IMR-90 (cell line): ENCODE measurements at regions not wholly inside any gene's neighbourhood (a gene's known extent, or its start where the extent isn't known, plus 50 kb on each side); places are given as distances from the start of the nearest gene placed in this dataset.

ENCODE experiments used
- ATAC-seq: fragments of 200-7000 bp; cut with Tn5 transposase; 2 replicates; pipeline ENCODE4 v1.9.1; 2020; ENCODE audit warnings: low read depth, mild to moderate bottlenecking, moderate library complexity
- BruUV-seq: library from RNA; stranded (reverse); fragments of 400-500 nt; replicated peaks from 2 replicates; lab custom pipeline; 2021; lab: Mats Ljungman, UMichigan
- CTCF ChIA-PET: fragments of 300-600 bp; formaldehyde crosslinking; extraction: SDS; loops from one replicate; lab custom pipeline; 2021; ENCODE audit warnings: antibody characterized with exemption; lab: Yijun Ruan, JAX
- POLR2A ChIA-PET: fragments of 300-600 bp; sonication (Branson Sonifier 250); formaldehyde crosslinking; loops from one replicate; lab custom pipeline; 2022; ENCODE audit warnings: antibody characterized with exemption; ENCODE audit not compliant: unreplicated experiment; lab: Charles Lee
- DNase-seq: peaks from one replicate; pipeline ENCODE4 v3.0.0; 2013
- H2AFZ ChIP-seq: replicated peaks from 2 replicates; pipeline ENCODE3; 2013; ENCODE audit warnings: low read length, mild to moderate bottlenecking; ENCODE audit not compliant: poor library complexity
- H2AK5ac ChIP-seq: 2 replicates; pipeline ENCODE4 v1.6.1; 2013; ENCODE audit warnings: low read depth, low read length, inconsistent platforms
- H2AK9ac ChIP-seq: replicated peaks from 2 replicates; pipeline ENCODE3; 2013; ENCODE audit warnings: mild to moderate bottlenecking, low read depth, low read length, moderate library complexity; ENCODE audit not compliant: poor library complexity
- H2BK120ac ChIP-seq: 2 replicates; pipeline ENCODE4 v1.6.1; 2013; ENCODE audit warnings: low read depth, low read length, inconsistent platforms
- H2BK15ac ChIP-seq: 3 replicates; pipeline ENCODE4 v1.6.1; 2013; ENCODE audit warnings: low read depth, low read length, inconsistent platforms
- H2BK20ac ChIP-seq: 2 replicates; pipeline ENCODE4 v1.6.1; 2013; ENCODE audit warnings: low read depth, mild to moderate bottlenecking, inconsistent platforms, low read length, moderate library complexity
- H2BK5ac ChIP-seq: 2 replicates; pipeline ENCODE4 v1.6.1; 2013; ENCODE audit warnings: mild to moderate bottlenecking, low read depth, low read length, inconsistent platforms; ENCODE audit not compliant: poor library complexity, severe bottlenecking
- H3K14ac ChIP-seq: replicated peaks from 2 replicates; pipeline ENCODE4 v1.6.1; 2013; ENCODE audit warnings: low read depth, low read length, inconsistent platforms
- H3K18ac ChIP-seq: 2 replicates; pipeline ENCODE4 v1.6.1; 2013; ENCODE audit warnings: low read depth, low read length, control low read depth
- H3K23ac ChIP-seq: 2 replicates; pipeline ENCODE4 v1.6.1; 2013; ENCODE audit warnings: low read depth, low read length, inconsistent platforms
- H3K27ac ChIP-seq: 2 replicates; pipeline ENCODE4 v1.5.1; 2013; ENCODE audit warnings: mild to moderate bottlenecking, control low read depth, low read length; ENCODE audit not compliant: insufficient read depth
- H3K27me3 ChIP-seq: 2 replicates; pipeline ENCODE4 v1.6.1; 2013; ENCODE audit warnings: low read length; ENCODE audit not compliant: control insufficient read depth, insufficient read depth
- H3K36me3 ChIP-seq: 2 replicates; pipeline ENCODE4 v1.6.1; 2013; ENCODE audit warnings: low read length, mixed read lengths; ENCODE audit not compliant: control insufficient read depth, insufficient read depth
- H3K4ac ChIP-seq: 2 replicates; pipeline ENCODE4 v1.6.1; 2013; ENCODE audit warnings: low read depth, low read length, inconsistent platforms
- H3K4me1 ChIP-seq: 2 replicates; pipeline ENCODE4 v1.6.1; 2013; ENCODE audit warnings: low read length, mixed read lengths; ENCODE audit not compliant: control insufficient read depth, insufficient read depth
- H3K4me2 ChIP-seq: 2 replicates; pipeline ENCODE4 v1.6.1; 2013; ENCODE audit warnings: low read depth, mild to moderate bottlenecking, control low read depth, low read length, moderate library complexity
- H3K4me3 ChIP-seq: 2 replicates; pipeline ENCODE4 v1.5.1; 2013; ENCODE audit warnings: low read depth, mild to moderate bottlenecking, control low read depth, low read length, moderate library complexity; ENCODE audit not compliant: insufficient read depth
- H3K56ac ChIP-seq: 2 replicates; pipeline ENCODE4 v1.6.1; 2013; ENCODE audit warnings: low read length, inconsistent platforms; ENCODE audit not compliant: insufficient read depth; ENCODE audit errors: extremely low read depth
- H3K79me1 ChIP-seq, 2 experiments: 2 replicates each; pipeline ENCODE4 v1.6.1; 2013; ENCODE audit warnings: low read length in 2 of 2, inconsistent platforms in 1 of 2, low read depth in 1 of 2
- H3K9ac ChIP-seq: 2 replicates; pipeline ENCODE4 v1.6.1; 2013; ENCODE audit warnings: low read depth, low read length, control low read depth
- H3K9me1 ChIP-seq: 2 replicates; pipeline ENCODE4 v1.6.1; 2013; ENCODE audit warnings: low read length, inconsistent platforms; ENCODE audit not compliant: insufficient read depth
- H3K9me3 ChIP-seq: 2 replicates; pipeline ENCODE4 v1.6.1; 2013; ENCODE audit warnings: low read length; ENCODE audit not compliant: control insufficient read depth, insufficient read depth
- H4K20me1 ChIP-seq: 2 replicates; pipeline ENCODE4 v1.6.1; 2013; ENCODE audit warnings: low read length, inconsistent platforms; ENCODE audit not compliant: insufficient read depth
- H4K5ac ChIP-seq: 2 replicates; pipeline ENCODE4 v1.6.1; 2013; ENCODE audit warnings: mild to moderate bottlenecking, low read depth, low read length, control low read depth
- H4K8ac ChIP-seq, 2 experiments: 2 replicates each; pipeline ENCODE4 v1.6.1; 2013; ENCODE audit warnings: low read depth in 2 of 2, low read length in 2 of 2, control low read depth in 1 of 2, inconsistent platforms in 1 of 2
- H4K91ac ChIP-seq: 2 replicates; pipeline ENCODE4 v1.6.1; 2013; ENCODE audit warnings: low read depth, low read length, inconsistent platforms; ENCODE audit not compliant: insufficient read depth
- BHLHE40 ChIP-seq: fragments of 150-350 bp; IDR thresholded peaks from 2 replicates; pipeline ENCODE4 v1.6.1; 2016; ENCODE audit warnings: mild to moderate bottlenecking, low read depth, low read length
- CEBPB ChIP-seq: IDR thresholded peaks from 2 replicates; pipeline ENCODE4 v1.6.1; 2012; ENCODE audit warnings: low read depth, low read length, improper control_type of control experiment
- CHD1 ChIP-seq: IDR thresholded peaks from 2 replicates; pipeline ENCODE4 v1.6.1; 2012; ENCODE audit warnings: low read depth, low read length, improper control_type of control experiment
- FOS ChIP-seq: fragments of 150-350 bp; IDR thresholded peaks from 2 replicates; pipeline ENCODE4 v1.6.1; 2016; ENCODE audit warnings: low read depth, low read length
- MAFK ChIP-seq: IDR thresholded peaks from 2 replicates; pipeline ENCODE4 v1.6.1; 2012; ENCODE audit warnings: low read depth, low read length, improper control_type of control experiment
- MAZ ChIP-seq: IDR thresholded peaks from 2 replicates; pipeline ENCODE4 v1.6.1; 2012; ENCODE audit warnings: low read depth, mild to moderate bottlenecking, low read length, improper control_type of control experiment, moderate library complexity, borderline replicate concordance
- MXI1 ChIP-seq: IDR thresholded peaks from 2 replicates; pipeline ENCODE4 v1.6.1; 2012; ENCODE audit warnings: low read depth, mild to moderate bottlenecking, low read length, moderate library complexity, borderline replicate concordance
- NFE2L2 ChIP-seq: fragments of 150-350 bp; IDR thresholded peaks from 2 replicates; pipeline ENCODE4 v1.6.1; 2016; ENCODE audit warnings: low read depth, mild to moderate bottlenecking, low read length
- POLR2A ChIP-seq: IDR thresholded peaks from 2 replicates; pipeline ENCODE4 v1.6.1; 2012; ENCODE audit warnings: mild to moderate bottlenecking, low read depth, low read length
- RAD21 ChIP-seq: IDR thresholded peaks from 2 replicates; pipeline ENCODE4 v1.6.1; 2012; ENCODE audit warnings: low read length, improper control_type of control experiment
- RCOR1 ChIP-seq: IDR thresholded peaks from 2 replicates; pipeline ENCODE4 v1.6.1; 2012; ENCODE audit warnings: mild to moderate bottlenecking, low read length, improper control_type of control experiment; ENCODE audit not compliant: insufficient replicate concordance
- RFX5 ChIP-seq: IDR thresholded peaks from 2 replicates; pipeline ENCODE4 v1.8.0; 2012; ENCODE audit warnings: low read depth, mild to moderate bottlenecking, low read length, moderate library complexity
- SMC3 ChIP-seq: fragments of 150-350 bp; IDR thresholded peaks from 2 replicates; pipeline ENCODE4 v1.6.1; 2016; ENCODE audit warnings: low read depth, mild to moderate bottlenecking, antibody characterized with exemption, low read length, moderate library complexity
- WGBS, 2 experiments: methylation state at CpG; one replicate each; pipeline versions ENCODE4 v1.1.5 to v1.1.7; 2013; ENCODE audit warnings: missing lambda C conversion rate in 2 of 2; ENCODE audit not compliant: insufficient read length in 1 of 2; ENCODE audit errors: extremely low coverage in 2 of 2; 5-methylcytosine and 5-hydroxymethylcytosine counted together
- dilution Hi-C: fragments of 300-500 bp; cut with HindIII; formaldehyde crosslinking; loops from one replicate; pipeline ENCODE4 v1.14.3; 2018; ENCODE audit warnings: low sequenced_read_pairs; ENCODE audit not compliant: unreplicated experiment
- in situ Hi-C: fragments of 300-500 bp; cut with MboI; formaldehyde crosslinking; loops from 3 replicates; pipeline ENCODE4 v1.14.3; 2019; ENCODE audit warnings: low sequenced_read_pairs, inconsistent platforms, mixed read lengths
- intact Hi-C: fragments of 100-400 bp; cut with micrococcal nuclease; formaldehyde crosslinking; loops from 2 replicates; pipeline ENCODE4 v1.10.0; 2022
- TF ChIP-seq, protein P1 (sequence below): fragments of 150-350 bp; IDR thresholded peaks from 2 replicates; pipeline ENCODE4 v1.6.1; 2016; ENCODE audit warnings: low read depth, mild to moderate bottlenecking, low read length, moderate library complexity, borderline replicate concordance
- TF ChIP-seq, protein P2 (sequence below): conservative IDR thresholded peaks from 2 replicates; pipeline ENCODE4 v1.5.1; 2012; ENCODE audit warnings: mild to moderate bottlenecking, low read depth, low read length, improper control_type of control experiment
- TF ChIP-seq, protein P3 (sequence below): fragments of 150-350 bp; IDR thresholded peaks from 2 replicates; pipeline ENCODE4 v1.6.1; 2017; ENCODE audit warnings: mild to moderate bottlenecking, antibody characterized with exemption, low read length, low read depth

DNA sequence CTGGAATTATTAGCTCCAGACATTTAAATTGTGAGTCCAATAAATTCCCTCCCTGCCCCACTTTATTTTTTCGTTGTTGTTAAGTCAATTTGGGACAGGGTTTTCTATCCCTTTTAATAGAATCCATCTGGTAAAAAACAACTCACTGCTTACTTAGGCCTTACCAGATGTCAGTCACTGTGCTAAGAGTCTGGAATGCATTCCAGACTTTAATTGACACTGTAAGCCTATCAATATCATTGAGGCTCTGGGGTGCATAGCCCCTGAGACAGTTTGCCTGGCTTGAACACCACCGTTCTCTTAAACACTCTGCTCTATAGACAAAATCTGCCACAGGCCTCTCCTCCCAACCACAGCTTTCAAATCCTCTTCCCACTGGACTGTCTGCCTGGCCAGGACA, 175.9 kb downstream of the NSG2 start:
- Histone ChIP-seq H4K5ac (no peak overlapping the region), H4K91ac (no peak overlapping the region), H3K27me3 (no peaks in the 10 kb centered on the region), H3K4ac (no peak overlapping the region), H3K79me1 (no peaks in the 10 kb centered on the region), H4K20me1 (no peaks in the 10 kb centered on the region), H2BK5ac (no peak overlapping the region), H3K27ac (no peak overlapping the region), H2BK120ac (no peak overlapping the region), H3K36me3 (no peaks in the 10 kb centered on the region), H4K8ac (no peak overlapping the region), H3K4me3 (no peak overlapping the region), H2BK20ac (no peak overlapping the region), H3K4me1 (no peaks in the 10 kb centered on the region), H2AK9ac (no peak overlapping the region), H3K4me2 (no peak overlapping the region), H3K9me3 (peaks cover 16% of the 10 kb centered on the region), H2AFZ (no peak overlapping the region), H3K9me1 (no peaks in the 10 kb centered on the region), H2AK5ac (no peak overlapping the region), H2BK15ac (no peak overlapping the region), H3K56ac (no peak overlapping the region), H3K23ac (no peak overlapping the region), H3K14ac (no peak overlapping the region), H3K9ac (no peak overlapping the region), H3K18ac (no peak overlapping the region)
- ChIA-PET POLR2A (no interaction called here), CTCF (no interaction called here)
- BruUV-seq: no TSS peak
- DNase-seq (no peak), ATAC-seq (no peak)
- in situ Hi-C loops: no loop called here
- TF ChIP-seq, protein P1, sequence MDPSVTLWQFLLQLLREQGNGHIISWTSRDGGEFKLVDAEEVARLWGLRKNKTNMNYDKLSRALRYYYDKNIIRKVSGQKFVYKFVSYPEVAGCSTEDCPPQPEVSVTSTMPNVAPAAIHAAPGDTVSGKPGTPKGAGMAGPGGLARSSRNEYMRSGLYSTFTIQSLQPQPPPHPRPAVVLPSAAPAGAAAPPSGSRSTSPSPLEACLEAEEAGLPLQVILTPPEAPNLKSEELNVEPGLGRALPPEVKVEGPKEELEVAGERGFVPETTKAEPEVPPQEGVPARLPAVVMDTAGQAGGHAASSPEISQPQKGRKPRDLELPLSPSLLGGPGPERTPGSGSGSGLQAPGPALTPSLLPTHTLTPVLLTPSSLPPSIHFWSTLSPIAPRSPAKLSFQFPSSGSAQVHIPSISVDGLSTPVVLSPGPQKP: no peak
- TF ChIP-seq RCOR1 (no peak), MAFK (no peak), MXI1 (no peak), POLR2A (no peak), SMC3 (no peak), CHD1 (no peak), FOS (no peak), CEBPB (no peak), RFX5 (no peak), RAD21 (no peak), BHLHE40 (no peak), NFE2L2 (no peak), MAZ (no peak)
- TF ChIP-seq, protein P2, sequence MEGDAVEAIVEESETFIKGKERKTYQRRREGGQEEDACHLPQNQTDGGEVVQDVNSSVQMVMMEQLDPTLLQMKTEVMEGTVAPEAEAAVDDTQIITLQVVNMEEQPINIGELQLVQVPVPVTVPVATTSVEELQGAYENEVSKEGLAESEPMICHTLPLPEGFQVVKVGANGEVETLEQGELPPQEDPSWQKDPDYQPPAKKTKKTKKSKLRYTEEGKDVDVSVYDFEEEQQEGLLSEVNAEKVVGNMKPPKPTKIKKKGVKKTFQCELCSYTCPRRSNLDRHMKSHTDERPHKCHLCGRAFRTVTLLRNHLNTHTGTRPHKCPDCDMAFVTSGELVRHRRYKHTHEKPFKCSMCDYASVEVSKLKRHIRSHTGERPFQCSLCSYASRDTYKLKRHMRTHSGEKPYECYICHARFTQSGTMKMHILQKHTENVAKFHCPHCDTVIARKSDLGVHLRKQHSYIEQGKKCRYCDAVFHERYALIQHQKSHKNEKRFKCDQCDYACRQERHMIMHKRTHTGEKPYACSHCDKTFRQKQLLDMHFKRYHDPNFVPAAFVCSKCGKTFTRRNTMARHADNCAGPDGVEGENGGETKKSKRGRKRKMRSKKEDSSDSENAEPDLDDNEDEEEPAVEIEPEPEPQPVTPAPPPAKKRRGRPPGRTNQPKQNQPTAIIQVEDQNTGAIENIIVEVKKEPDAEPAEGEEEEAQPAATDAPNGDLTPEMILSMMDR: no peak
- TF ChIP-seq, protein P3, sequence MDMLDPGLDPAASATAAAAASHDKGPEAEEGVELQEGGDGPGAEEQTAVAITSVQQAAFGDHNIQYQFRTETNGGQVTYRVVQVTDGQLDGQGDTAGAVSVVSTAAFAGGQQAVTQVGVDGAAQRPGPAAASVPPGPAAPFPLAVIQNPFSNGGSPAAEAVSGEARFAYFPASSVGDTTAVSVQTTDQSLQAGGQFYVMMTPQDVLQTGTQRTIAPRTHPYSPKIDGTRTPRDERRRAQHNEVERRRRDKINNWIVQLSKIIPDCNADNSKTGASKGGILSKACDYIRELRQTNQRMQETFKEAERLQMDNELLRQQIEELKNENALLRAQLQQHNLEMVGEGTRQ: no peak
- no CpG with 5 or more reads among the region's 2 CpGs for WGBS, 2 experiments
- dilution Hi-C loops: no loop called here
- intact Hi-C loops: no loop called here
